Common myeloid progenitor, CD34-positive (primary cell): ENCODE measurements at regions not wholly inside any gene's neighbourhood (a gene's known extent, or its start where the extent isn't known, plus 50 kb on each side); places are given as distances from the start of the nearest gene placed in this dataset.

Source experiments
- CTCF ChIA-PET: fragments of 350-600 bp; sonication (Branson Sonifier 250); formaldehyde crosslinking; loops from one replicate; lab custom pipeline; 2021; ENCODE audit warnings: antibody characterized with exemption; lab: Charles Lee
- POLR2A ChIA-PET: fragments of 350-600 bp; sonication (Branson Sonifier 250); formaldehyde crosslinking; loops from one replicate; lab custom pipeline; 2021; ENCODE audit warnings: antibody characterized with exemption; lab: Charles Lee
- DNase-seq, 3 donors: peaks; one replicate each; pipeline versions ENCODE4 v3.0.0 to v3.0.0-alpha.2; 2013
- H3K27ac ChIP-seq, 2 experiments: 1 replicate in 1 of 2; 2 replicates in 1 of 2; pipeline ENCODE4 v1.7.0; 2013; ENCODE audit warnings: inconsistent platforms in 2 of 2, low read length in 2 of 2, mild to moderate bottlenecking in 2 of 2, low read depth in 1 of 2, moderate library complexity in 1 of 2; ENCODE audit not compliant: severe bottlenecking in 2 of 2, insufficient read depth in 1 of 2, poor library complexity in 1 of 2
- H3K27me3 ChIP-seq, 5 experiments: replicated peaks in 2 of 5; 1 replicate in 3 of 5; 2 replicates in 2 of 5; pipeline versions ENCODE4 v1.6.1 to v1.7.0; 2013; ENCODE audit warnings: low read length in 4 of 5, mild to moderate bottlenecking in 2 of 5, moderate library complexity in 2 of 5, inconsistent platforms in 1 of 5; ENCODE audit not compliant: insufficient read depth in 5 of 5, control insufficient read depth in 4 of 5
- H3K36me3 ChIP-seq, 4 experiments: 1 replicate in 2 of 4; 2 replicates in 2 of 4; pipeline versions ENCODE4 v1.6.1 to v1.7.0; 2013; ENCODE audit warnings: low read length in 3 of 4, control low read depth in 1 of 4, mild to moderate bottlenecking in 1 of 4; ENCODE audit not compliant: control insufficient read depth in 4 of 4, insufficient read depth in 4 of 4
- H3K4me1 ChIP-seq, 4 experiments: 1 replicate in 3 of 4; 2 replicates in 1 of 4; pipeline versions ENCODE4 v1.6.1 to v1.7.1; 2013; ENCODE audit warnings: low read length in 3 of 4, mild to moderate bottlenecking in 3 of 4, control low read depth in 1 of 4, inconsistent platforms in 1 of 4, moderate library complexity in 1 of 4; ENCODE audit not compliant: control insufficient read depth in 4 of 4, insufficient read depth in 4 of 4; ENCODE audit errors: control extremely low read depth in 1 of 4
- H3K4me3 ChIP-seq, 7 experiments: 1 replicate in 4 of 7; 2 replicates in 3 of 7; pipeline versions ENCODE4 v1.5.1 to v1.7.0; 2013; ENCODE audit warnings: mild to moderate bottlenecking in 7 of 7, low read length in 6 of 7, moderate library complexity in 6 of 7, inconsistent platforms in 2 of 7, low read depth in 2 of 7, control low read depth in 1 of 7; ENCODE audit not compliant: insufficient read depth in 4 of 7, control insufficient read depth in 1 of 7; ENCODE audit errors: extremely low read depth in 1 of 7
- H3K9me3 ChIP-seq, 5 experiments: 1 replicate in 4 of 5; 2 replicates in 1 of 5; pipeline versions ENCODE4 v1.6.1 to v1.7.1; 2013; ENCODE audit warnings: low read length in 4 of 5, mild to moderate bottlenecking in 2 of 5, inconsistent platforms in 1 of 5, low read depth in 1 of 5, moderate library complexity in 1 of 5; ENCODE audit not compliant: control insufficient read depth in 4 of 5, insufficient read depth in 2 of 5; ENCODE audit errors: control extremely low read depth in 1 of 5
- WGBS: methylation state at CpG from one replicate; pipeline ENCODE4 v1.1.5; 2013; ENCODE audit not compliant: insufficient coverage; 5-methylcytosine and 5-hydroxymethylcytosine counted together

DNA sequence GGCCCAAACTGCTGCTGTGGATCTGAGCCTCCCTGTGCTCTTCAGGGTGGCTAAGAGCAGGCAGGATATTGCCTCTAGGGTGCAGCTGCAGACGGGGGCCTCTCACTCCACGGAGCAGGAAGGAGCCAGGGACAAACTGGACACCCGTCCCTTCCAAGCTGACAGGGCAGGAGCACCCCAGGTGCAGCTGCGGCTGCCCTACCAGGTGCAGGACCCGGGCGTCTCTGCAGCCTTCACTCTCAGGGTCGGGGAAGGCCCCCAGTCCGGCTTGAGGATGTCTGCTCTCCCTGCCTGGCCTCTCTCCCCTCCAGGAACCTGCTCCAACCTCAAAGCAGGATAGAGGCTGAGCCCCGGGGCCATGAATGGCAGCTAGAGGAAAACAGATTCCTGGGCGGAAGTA lies 1554.9 kb upstream of the CADM2 start:
- Histone ChIP-seq H3K27ac (no peak overlapping the region), H3K9me3 (no peaks in the 10 kb centered on the region), H3K36me3 (no peaks in the 10 kb centered on the region), H3K4me3 (no peak overlapping the region), H3K27me3 (no peaks in the 10 kb centered on the region), H3K4me1 (no peaks in the 10 kb centered on the region)
- no peak for DNase-seq
- ChIA-PET CTCF (no interaction called here), POLR2A (no interaction called here)
- WGBS: 94% methylated on average over 7 of the region's 10 CpGs

DNA sequence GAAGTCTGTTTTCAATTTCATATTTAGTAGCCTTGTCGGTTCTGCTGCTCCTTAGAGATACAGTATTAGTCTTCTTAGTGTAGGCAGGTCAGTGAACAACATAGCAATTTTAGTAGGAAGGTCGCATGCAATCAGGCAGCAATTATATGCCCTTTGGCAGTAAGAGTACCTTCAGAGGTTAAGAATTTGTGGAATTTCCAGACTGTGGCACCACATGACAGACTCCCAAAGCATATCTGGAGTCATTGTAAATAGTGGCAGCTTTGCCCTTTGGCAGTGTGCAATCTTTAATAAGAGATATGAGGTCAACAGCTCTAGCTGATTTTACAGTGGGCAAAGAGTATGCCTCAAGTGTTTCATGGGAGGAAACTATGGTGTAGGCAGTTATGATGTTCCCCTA lies 1532.5 kb upstream of the CADM2 start:
- Histone ChIP-seq H3K27ac (no peak overlapping the region), H3K27me3 (no peaks in the 10 kb centered on the region), H3K4me3 (no peak overlapping the region), H3K36me3 (no peaks in the 10 kb centered on the region), H3K9me3 (peaks cover 0 to 4% (median 0%) of the 10 kb centered on the region in 5 experiments), H3K4me1 (no peaks in the 10 kb centered on the region)
- POLR2A ChIA-PET: no interaction called here
- CTCF ChIA-PET: no interaction called here
- WGBS: 89% methylated on average over 2 of the region's 2 CpGs
- DNase-seq: no peak

- CTCF ChIA-PET: no interaction called here
- no peaks in the 10 kb centered on the region for H3K4me1 ChIP-seq
- H3K36me3 ChIP-seq: no peaks in the 10 kb centered on the region
- H3K4me3 ChIP-seq: no peak overlapping the region
- H3K27ac ChIP-seq: no peak overlapping the region
- H3K27me3 ChIP-seq: no peaks in the 10 kb centered on the region
- POLR2A ChIA-PET: no interaction called here
- 37% methylated on average over 2 of the region's 3 CpGs for WGBS
- DNase-seq: no peak
- no peaks in the 10 kb centered on the region for H3K9me3 ChIP-seq
Measured at GRCh38 chr3:83434880-83435587, 1523.8 kb upstream of the CADM2 start.

DNA sequence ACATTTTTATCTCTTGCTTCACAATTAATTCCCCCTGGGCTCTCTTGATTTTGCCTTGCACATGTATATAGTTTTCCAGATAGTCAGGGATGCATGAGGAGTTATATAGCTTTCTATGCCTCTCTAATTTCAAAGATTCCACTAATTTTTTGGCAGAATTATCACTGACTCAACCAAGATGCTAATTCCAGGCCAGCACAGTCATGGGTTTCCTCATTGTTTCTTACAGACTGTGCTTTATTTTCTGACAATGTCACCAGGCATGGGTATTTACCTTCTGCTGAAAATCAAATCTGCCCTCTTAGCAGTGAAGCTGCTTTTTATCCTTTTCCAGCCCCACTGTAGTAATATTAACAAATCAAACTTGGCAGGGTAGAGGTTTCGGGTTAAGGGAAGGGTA lies 1520.6 kb upstream of the CADM2 start:
- no peak for DNase-seq
- peaks cover 0 to 1% (median 0%) of the 10 kb centered on the region in 5 experiments for H3K9me3 ChIP-seq
- H3K27ac ChIP-seq: no peak overlapping the region
- no CpG with 5 or more reads among the region's 1 CpG for WGBS
- ChIA-PET CTCF (no interaction called here), POLR2A (no interaction called here)
- no peaks in the 10 kb centered on the region for H3K36me3 ChIP-seq
- no peak overlapping the region for H3K4me3 ChIP-seq
- H3K4me1 ChIP-seq: no peaks in the 10 kb centered on the region
- no peaks in the 10 kb centered on the region for H3K27me3 ChIP-seq

DNA sequence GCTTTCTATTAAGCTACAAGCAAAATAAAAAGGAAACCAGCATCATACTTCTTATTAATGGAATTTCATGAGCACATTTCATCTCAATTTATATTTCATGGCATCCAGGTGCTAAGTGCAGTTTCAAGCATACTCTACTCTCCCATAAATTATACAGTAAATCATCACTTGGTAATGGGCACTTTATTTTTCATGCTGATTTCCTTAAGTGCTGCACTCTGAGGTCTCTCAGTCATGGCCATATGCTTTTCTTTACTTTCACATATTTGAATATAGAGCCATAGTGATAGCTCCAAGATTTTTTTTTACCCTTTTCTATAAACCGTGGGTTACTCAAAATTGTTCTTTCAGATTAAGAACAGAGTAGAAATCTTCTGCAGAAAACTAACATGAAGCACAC lies 1505.7 kb upstream of the CADM2 start:
- WGBS: 100% methylated on average over 1 of the region's 1 CpG
- no peak for DNase-seq
- no peaks in the 10 kb centered on the region for H3K36me3 ChIP-seq
- H3K9me3 ChIP-seq: no peaks in the 10 kb centered on the region
- ChIA-PET POLR2A (no interaction called here), CTCF (no interaction called here)
- H3K4me3 ChIP-seq: no peak overlapping the region
- peaks cover 2 to 15% (median 8%) of the 10 kb centered on the region in 4 experiments for H3K4me1 ChIP-seq
- H3K27ac ChIP-seq: no peak overlapping the region
- H3K27me3 ChIP-seq: no peaks in the 10 kb centered on the region

DNA sequence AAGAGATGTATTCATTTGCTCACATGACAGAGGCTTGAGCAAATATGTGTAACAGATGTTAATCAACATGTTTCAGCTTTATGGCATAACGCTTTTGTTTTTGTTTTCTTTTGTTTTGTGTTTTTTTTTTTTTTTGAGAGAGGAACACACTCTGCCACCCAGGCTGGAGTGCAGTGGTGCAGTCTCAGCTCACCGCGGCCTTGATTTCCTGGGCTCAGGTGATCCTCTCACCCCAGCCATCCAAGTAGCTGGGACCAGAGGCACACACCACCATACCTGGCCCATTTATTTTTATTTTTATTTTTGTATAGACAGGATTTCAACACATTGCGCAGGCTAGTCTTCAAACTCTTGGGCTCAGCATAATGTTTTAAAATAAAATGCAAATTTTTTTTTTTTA lies 1504.4 kb upstream of the CADM2 start:
- ChIA-PET CTCF (no interaction called here), POLR2A (no interaction called here)
- 92% methylated on average over 2 of the region's 4 CpGs for WGBS
- no peaks in the 10 kb centered on the region for H3K27me3 ChIP-seq
- H3K9me3 ChIP-seq: no peaks in the 10 kb centered on the region
- DNase-seq: no peak
- peaks cover 2 to 15% (median 8%) of the 10 kb centered on the region in 4 experiments for H3K4me1 ChIP-seq
- no peak overlapping the region for H3K4me3 ChIP-seq
- H3K36me3 ChIP-seq: no peaks in the 10 kb centered on the region
- no peak overlapping the region for H3K27ac ChIP-seq

GRCh38 chr3:83457551-83457950 lies 1501.2 kb upstream of the CADM2 start:
- CTCF ChIA-PET: no interaction called here
- H3K36me3 ChIP-seq: no peaks in the 10 kb centered on the region
- peak overlapping the region in 1 of 2 experiments; percentile 58 for H3K27ac ChIP-seq
- H3K9me3 ChIP-seq: no peaks in the 10 kb centered on the region
- peak overlapping the region in 1 of 7 experiments; percentile 6 for H3K4me3 ChIP-seq
- 13% methylated on average over 2 of the region's 2 CpGs for WGBS
- H3K27me3 ChIP-seq: no peaks in the 10 kb centered on the region
- H3K4me1 ChIP-seq: peaks cover 2 to 15% (median 8%) of the 10 kb centered on the region in 4 experiments
- peak; percentile 7 to 72 (median 41) for DNase-seq
- POLR2A ChIA-PET: no interaction called here
